Activated naive CD8-positive, alpha-beta T cell treated with anti-CD3 and anti-CD28 coated beads, Interleukin-2, amount 50 U/mL, for 16 hours (primary cell): ENCODE measurements at regions not wholly inside any gene's neighbourhood (a gene's known extent, or its start where the extent isn't known, plus 50 kb on each side); places are given as distances from the start of the nearest gene placed in this dataset.

ENCODE experiments used
- DNase-seq: peaks from one replicate; pipeline ENCODE4 v3.0.0-alpha.2; 2020; ENCODE audit warnings: low read depth, low spot score

GRCh38 chr3:8253201-8253600, 248.4 kb upstream of the LMCD1 start:
- no peak for DNase-seq

GRCh38 chr3:8254489-8254888, 247.1 kb upstream of the LMCD1 start:
- DNase-seq: no peak

GRCh38 chr3:8255725-8256124, 245.9 kb upstream of the LMCD1 start:
- no peak for DNase-seq

- DNase-seq: no peak
These were observed 245.1 kb upstream of the LMCD1 start for GRCh38 chr3:8256441-8257071.

GRCh38 chr3:8261018-8261417, 240.6 kb upstream of the LMCD1 start:
- no peak for DNase-seq

- no peak for DNase-seq
These were observed 234.9 kb upstream of the LMCD1 start for GRCh38 chr3:8266730-8267131.

GRCh38 chr3:8273479-8273878, 228.1 kb upstream of the LMCD1 start:
- DNase-seq: no peak

GRCh38 chr3:8276056-8276455, 225.6 kb upstream of the LMCD1 start:
- DNase-seq: no peak

- DNase-seq: no peak
These were observed 225.1 kb upstream of the LMCD1 start for GRCh38 chr3:8276506-8276905.

GRCh38 chr3:8278448-8278847, 223.2 kb upstream of the LMCD1 start:
- DNase-seq: no peak

GRCh38 chr3:8279476-8279875, 222.1 kb upstream of the LMCD1 start:
- DNase-seq: no peak

- DNase-seq: no peak
These were observed 221.6 kb upstream of the LMCD1 start for GRCh38 chr3:8279886-8280550.

- no peak for DNase-seq
These were observed 219.0 kb upstream of the LMCD1 start for GRCh38 chr3:8282541-8283165.

GRCh38 chr3:8283193-8283592, 218.4 kb upstream of the LMCD1 start:
- DNase-seq: no peak

GRCh38 chr3:8286086-8286485, 215.5 kb upstream of the LMCD1 start:
- no peak for DNase-seq

GRCh38 chr3:8286749-8287148, 214.9 kb upstream of the LMCD1 start:
- no peak for DNase-seq

- DNase-seq: no peak
These were observed 211.0 kb upstream of the LMCD1 start for GRCh38 chr3:8290611-8291010.

GRCh38 chr3:8296461-8296860, 205.2 kb upstream of the LMCD1 start:
- DNase-seq: no peak

GRCh38 chr3:8298021-8298954, 203.3 kb upstream of the LMCD1 start:
- no peak for DNase-seq

GRCh38 chr3:8301977-8302735, 199.5 kb upstream of the LMCD1 start:
- no peak for DNase-seq

GRCh38 chr3:8303466-8303865, 198.2 kb upstream of the LMCD1 start:
- no peak for DNase-seq
